IPS DF 6.9 (cell line): ENCODE measurements at regions not wholly inside any gene's neighbourhood (a gene's known extent, or its start where the extent isn't known, plus 50 kb on each side); places are given as distances from the start of the nearest gene placed in this dataset.

Source experiments
- DNase-seq: peaks from one replicate; pipeline ENCODE4 v3.0.0-alpha.2; 2013; ENCODE audit warnings: low read depth, low spot score
- H3K27ac ChIP-seq: one replicate; pipeline ENCODE4 v1.5.1; 2013; ENCODE audit warnings: low read length, control low read depth
- H3K27me3 ChIP-seq: 2 replicates; pipeline ENCODE4 v1.6.1; 2013; ENCODE audit warnings: mild to moderate bottlenecking, low read length; ENCODE audit not compliant: control insufficient read depth, insufficient read depth
- H3K36me3 ChIP-seq: 2 replicates; pipeline ENCODE4 v1.6.1; 2013; ENCODE audit warnings: low read length; ENCODE audit not compliant: control insufficient read depth, insufficient read depth
- H3K4me1 ChIP-seq: 2 replicates; pipeline ENCODE4 v1.6.1; 2013; ENCODE audit warnings: low read length; ENCODE audit not compliant: control insufficient read depth, insufficient read depth
- H3K4me3 ChIP-seq: 2 replicates; pipeline ENCODE4 v1.5.1; 2013; ENCODE audit warnings: mild to moderate bottlenecking, low read length
- H3K9me3 ChIP-seq: 2 replicates; pipeline ENCODE4 v1.6.1; 2013; ENCODE audit warnings: low read length, inconsistent platforms; ENCODE audit not compliant: control insufficient read depth, insufficient read depth
- WGBS: extraction: QIAGEN DNeasy Blood & Tissue Kit; methylation state at CpG from one replicate; pipeline ENCODE4 v1.1.7; 2013; ENCODE audit warnings: mixed read lengths, missing lambda C conversion rate; ENCODE audit not compliant: insufficient read length, insufficient coverage; 5-methylcytosine and 5-hydroxymethylcytosine counted together

- H3K36me3 ChIP-seq, result no peaks in the 10 kb centered on the region
- DNase-seq, result no peak
- no CpG with 5 or more reads among the region's 2 CpGs for WGBS
- no peaks in the 10 kb centered on the region for H3K27me3 ChIP-seq
- no peak overlapping the region for H3K27ac ChIP-seq
- no peaks in the 10 kb centered on the region for H3K9me3 ChIP-seq
- H3K4me1 ChIP-seq, result no peaks in the 10 kb centered on the region
- no peak overlapping the region for H3K4me3 ChIP-seq
Measured at GRCh38 chr4:157889788-157890187, 283.0 kb downstream of the GASK1B start.

GRCh38 chr4:157888281-157888680, 284.5 kb downstream of the GASK1B start:
- H3K36me3 ChIP-seq, result no peaks in the 10 kb centered on the region
- no peaks in the 10 kb centered on the region for H3K9me3 ChIP-seq
- WGBS, result no CpG with 5 or more reads among the region's 4 CpGs
- no peak overlapping the region for H3K27ac ChIP-seq
- no peak overlapping the region for H3K4me3 ChIP-seq
- DNase-seq, result no peak
- H3K27me3 ChIP-seq, result no peaks in the 10 kb centered on the region
- no peaks in the 10 kb centered on the region for H3K4me1 ChIP-seq

- Histone ChIP-seq H3K27ac (no peak overlapping the region), H3K27me3 (no peaks in the 10 kb centered on the region), H3K36me3 (no peaks in the 10 kb centered on the region), H3K4me3 (no peak overlapping the region), H3K4me1 (no peaks in the 10 kb centered on the region), H3K9me3 (no peaks in the 10 kb centered on the region)
- no peak for DNase-seq
- no CpG with 5 or more reads among the region's 3 CpGs for WGBS
Measured at GRCh38 chr4:157887316-157887715, 285.5 kb downstream of the GASK1B start.

GRCh38 chr4:157886645-157887044, 286.2 kb downstream of the GASK1B start:
- Histone ChIP-seq H3K4me3 (no peak overlapping the region), H3K9me3 (no peaks in the 10 kb centered on the region), H3K36me3 (no peaks in the 10 kb centered on the region), H3K27me3 (no peaks in the 10 kb centered on the region), H3K27ac (no peak overlapping the region), H3K4me1 (no peaks in the 10 kb centered on the region)
- no peak for DNase-seq
- WGBS, result no CpG with 5 or more reads among the region's 3 CpGs

- Histone ChIP-seq H3K4me1 (no peaks in the 10 kb centered on the region), H3K27ac (no peak overlapping the region), H3K9me3 (no peaks in the 10 kb centered on the region), H3K4me3 (no peak overlapping the region), H3K36me3 (no peaks in the 10 kb centered on the region), H3K27me3 (no peaks in the 10 kb centered on the region)
- no CpG with 5 or more reads among the region's 3 CpGs for WGBS
- no peak for DNase-seq
Measured at GRCh38 chr4:157885811-157886210, 287.0 kb downstream of the GASK1B start.

- Histone ChIP-seq H3K4me3 (no peak overlapping the region), H3K27ac (no peak overlapping the region), H3K9me3 (no peaks in the 10 kb centered on the region), H3K27me3 (no peaks in the 10 kb centered on the region), H3K4me1 (no peaks in the 10 kb centered on the region), H3K36me3 (no peaks in the 10 kb centered on the region)
- no peak for DNase-seq
Measured at GRCh38 chr4:157882901-157883300, 289.9 kb downstream of the GASK1B start.

- Histone ChIP-seq H3K27ac (no peak overlapping the region), H3K36me3 (no peaks in the 10 kb centered on the region), H3K4me3 (no peak overlapping the region), H3K9me3 (no peaks in the 10 kb centered on the region), H3K4me1 (no peaks in the 10 kb centered on the region), H3K27me3 (no peaks in the 10 kb centered on the region)
- DNase-seq, result no peak
- WGBS, result no CpG with 5 or more reads among the region's 2 CpGs
Measured at GRCh38 chr4:157880761-157881160, 292.1 kb downstream of the GASK1B start.

- Histone ChIP-seq H3K4me1 (no peaks in the 10 kb centered on the region), H3K4me3 (no peak overlapping the region), H3K36me3 (no peaks in the 10 kb centered on the region), H3K27me3 (no peaks in the 10 kb centered on the region), H3K9me3 (no peaks in the 10 kb centered on the region), H3K27ac (no peak overlapping the region)
- no CpG with 5 or more reads among the region's 5 CpGs for WGBS
- no peak for DNase-seq
Measured at GRCh38 chr4:157854819-157855218, 318.0 kb downstream of the GASK1B start.

- Histone ChIP-seq H3K4me1 (no peaks in the 10 kb centered on the region), H3K36me3 (no peaks in the 10 kb centered on the region), H3K4me3 (no peak overlapping the region), H3K9me3 (no peaks in the 10 kb centered on the region), H3K27ac (no peak overlapping the region), H3K27me3 (no peaks in the 10 kb centered on the region)
- no peak for DNase-seq
Measured at GRCh38 chr4:157840648-157841047, 332.2 kb downstream of the GASK1B start.

- no peaks in the 10 kb centered on the region for H3K9me3 ChIP-seq
- no peaks in the 10 kb centered on the region for H3K4me1 ChIP-seq
- no peak overlapping the region for H3K4me3 ChIP-seq
- no peak overlapping the region for H3K27ac ChIP-seq
- H3K27me3 ChIP-seq, result no peaks in the 10 kb centered on the region
- 100% methylated on average over 1 of the region's 1 CpG for WGBS
- H3K36me3 ChIP-seq, result no peaks in the 10 kb centered on the region
- no peak for DNase-seq
Measured at GRCh38 chr4:157840034-157840433, 332.8 kb downstream of the GASK1B start.

GRCh38 chr4:157838366-157838765, 334.5 kb downstream of the GASK1B start:
- no peaks in the 10 kb centered on the region for H3K4me1 ChIP-seq
- no CpG with 5 or more reads among the region's 2 CpGs for WGBS
- no peaks in the 10 kb centered on the region for H3K9me3 ChIP-seq
- no peak for DNase-seq
- no peak overlapping the region for H3K27ac ChIP-seq
- no peak overlapping the region for H3K4me3 ChIP-seq
- H3K27me3 ChIP-seq, result no peaks in the 10 kb centered on the region
- no peaks in the 10 kb centered on the region for H3K36me3 ChIP-seq
